ENCODE measurements at regions not wholly inside any gene's neighbourhood (a gene's known extent, or its start where the extent isn't known, plus 50 kb on each side); places are given as distances from the start of the nearest gene placed in this dataset.

GRCh38 chr15:96207377-96208006 is 123.0 kb upstream of the NR2F2 start:
- no peak overlapping the region for H3K9ac ChIP-seq (ENCODE audit: low read depth, low read length, poor library complexity, severe bottlenecking)
- no peak overlapping the region for H2AFZ ChIP-seq (ENCODE audit: low read length)
- H3K9me2 ChIP-seq (replicated peaks; ENCODE audit: low read depth, low read length), result no peaks in the 10 kb centered on the region
- H3K79me2 ChIP-seq (ENCODE audit: insufficient read depth, low read length), result no peaks in the 10 kb centered on the region
- no peaks in the 10 kb centered on the region for H3K36me3 ChIP-seq (ENCODE audit: insufficient read depth, low read length)
- no peaks in the 10 kb centered on the region for H4K20me1 ChIP-seq (ENCODE audit: insufficient read depth, low read length, poor library complexity, severe bottlenecking)
- H3K4me1 ChIP-seq (ENCODE audit: insufficient read depth, low read length, poor library complexity, severe bottlenecking), result no peaks in the 10 kb centered on the region
- H3F3A ChIP-seq (ENCODE audit: low read depth), result no peaks in the 10 kb centered on the region
- H3K4me3 ChIP-seq (ENCODE audit: low read length, poor library complexity, severe bottlenecking), result no peak overlapping the region
- TF ChIP-seq CTCF (conservative IDR thresholded peaks at IDR 0.05; ENCODE audit: low read length) (no peak), EZH2phosphoT487 (IDR thresholded peaks at IDR 0.05; ENCODE audit: borderline replicate concordance) (no peak)
- no peaks in the 10 kb centered on the region for H3K27me3 ChIP-seq (ENCODE audit: insufficient read depth, low read length, poor library complexity, severe bottlenecking)
- no peak overlapping the region for H3K4me2 ChIP-seq (ENCODE audit: low read depth, low read length, poor library complexity, severe bottlenecking)
- no peaks in the 10 kb centered on the region for H3K9me3 ChIP-seq (ENCODE audit: insufficient read depth, low read depth, low read length)

GRCh38 chr15:96209285-96209735 is 121.2 kb upstream of the NR2F2 start:
- Histone ChIP-seq H3K4me1 (ENCODE audit: insufficient read depth, low read length, poor library complexity, severe bottlenecking) (no peaks in the 10 kb centered on the region), H3K4me2 (ENCODE audit: low read depth, low read length, poor library complexity, severe bottlenecking) (no peak overlapping the region), H3K9me3 (ENCODE audit: insufficient read depth, low read depth, low read length) (no peaks in the 10 kb centered on the region), H3K27me3 (ENCODE audit: insufficient read depth, low read length, poor library complexity, severe bottlenecking) (no peaks in the 10 kb centered on the region), H2AFZ (ENCODE audit: low read length) (no peak overlapping the region), H4K20me1 (ENCODE audit: insufficient read depth, low read length, poor library complexity, severe bottlenecking) (no peaks in the 10 kb centered on the region), H3K9ac (ENCODE audit: low read depth, low read length, poor library complexity, severe bottlenecking) (no peak overlapping the region), H3K9me2 (replicated peaks; ENCODE audit: low read depth, low read length) (no peaks in the 10 kb centered on the region), H3F3A (ENCODE audit: low read depth) (no peaks in the 10 kb centered on the region), H3K36me3 (ENCODE audit: insufficient read depth, low read length) (no peaks in the 10 kb centered on the region), H3K79me2 (ENCODE audit: insufficient read depth, low read length) (no peaks in the 10 kb centered on the region), H3K4me3 (ENCODE audit: low read length, poor library complexity, severe bottlenecking) (no peak overlapping the region)
- no peak for TF ChIP-seq EZH2phosphoT487 (IDR thresholded peaks at IDR 0.05; ENCODE audit: borderline replicate concordance)
- no peak for TF ChIP-seq CTCF (conservative IDR thresholded peaks at IDR 0.05; ENCODE audit: low read length)

- H3K79me2 ChIP-seq (ENCODE audit: insufficient read depth, low read length), result no peaks in the 10 kb centered on the region
- H3K4me1 ChIP-seq (ENCODE audit: insufficient read depth, low read length, poor library complexity, severe bottlenecking), result no peaks in the 10 kb centered on the region
- H3K9me2 ChIP-seq (replicated peaks; ENCODE audit: low read depth, low read length), result no peaks in the 10 kb centered on the region
- no peak for TF ChIP-seq CTCF (conservative IDR thresholded peaks at IDR 0.05; ENCODE audit: low read length)
- no peak for TF ChIP-seq EZH2phosphoT487 (IDR thresholded peaks at IDR 0.05; ENCODE audit: borderline replicate concordance)
- no peak overlapping the region for H3K4me2 ChIP-seq (ENCODE audit: low read depth, low read length, poor library complexity, severe bottlenecking)
- no peaks in the 10 kb centered on the region for H3K27me3 ChIP-seq (ENCODE audit: insufficient read depth, low read length, poor library complexity, severe bottlenecking)
- no peaks in the 10 kb centered on the region for H3K36me3 ChIP-seq (ENCODE audit: insufficient read depth, low read length)
- H3K4me3 ChIP-seq (ENCODE audit: low read length, poor library complexity, severe bottlenecking), result no peak overlapping the region
- no peaks in the 10 kb centered on the region for H4K20me1 ChIP-seq (ENCODE audit: insufficient read depth, low read length, poor library complexity, severe bottlenecking)
- H3K9ac ChIP-seq (ENCODE audit: low read depth, low read length, poor library complexity, severe bottlenecking), result no peak overlapping the region
- H2AFZ ChIP-seq (ENCODE audit: low read length), result no peak overlapping the region
- H3K9me3 ChIP-seq (ENCODE audit: insufficient read depth, low read depth, low read length), result no peaks in the 10 kb centered on the region
- no peaks in the 10 kb centered on the region for H3F3A ChIP-seq (ENCODE audit: low read depth)
These were observed 117.5 kb upstream of the NR2F2 start for GRCh38 chr15:96213045-96213444.
